GM10266 (cell line): ENCODE measurements at regions not wholly inside any gene's neighbourhood (a gene's known extent, or its start where the extent isn't known, plus 50 kb on each side); places are given as distances from the start of the nearest gene placed in this dataset.

ENCODE experiments used
- DNase-seq: peaks from one replicate; pipeline ENCODE4 v3.0.0; 2012; ENCODE audit errors: extremely low spot score
- TF ChIP-seq, protein P1 (sequence below): IDR thresholded peaks from 2 replicates; pipeline ENCODE4 v1.5.1; 2012; ENCODE audit warnings: mild to moderate bottlenecking, low read depth; ENCODE audit not compliant: control insufficient read depth, insufficient read depth; ENCODE audit errors: missing control alignments

DNA sequence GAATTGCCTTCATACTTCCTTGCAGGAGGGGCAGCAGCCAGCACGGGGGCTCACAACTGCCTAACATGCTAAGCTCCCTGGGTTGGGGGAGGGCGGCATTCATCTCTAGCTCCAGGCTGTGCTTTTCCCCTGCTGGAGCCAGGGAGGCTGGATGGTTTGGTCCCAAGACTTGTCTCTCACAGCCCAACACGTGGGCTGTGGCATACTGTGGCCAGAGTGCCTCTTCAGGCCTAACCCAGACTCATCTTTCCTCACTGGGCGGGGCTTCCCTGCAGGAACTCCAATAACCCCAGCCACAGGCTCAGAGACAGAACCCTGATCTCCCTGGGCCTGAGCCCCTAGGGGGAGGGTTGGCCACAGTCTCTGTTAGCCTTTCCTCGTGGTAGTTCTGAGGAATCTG lies 121.9 kb upstream of the PLET1 start:
- TF ChIP-seq, protein P1, sequence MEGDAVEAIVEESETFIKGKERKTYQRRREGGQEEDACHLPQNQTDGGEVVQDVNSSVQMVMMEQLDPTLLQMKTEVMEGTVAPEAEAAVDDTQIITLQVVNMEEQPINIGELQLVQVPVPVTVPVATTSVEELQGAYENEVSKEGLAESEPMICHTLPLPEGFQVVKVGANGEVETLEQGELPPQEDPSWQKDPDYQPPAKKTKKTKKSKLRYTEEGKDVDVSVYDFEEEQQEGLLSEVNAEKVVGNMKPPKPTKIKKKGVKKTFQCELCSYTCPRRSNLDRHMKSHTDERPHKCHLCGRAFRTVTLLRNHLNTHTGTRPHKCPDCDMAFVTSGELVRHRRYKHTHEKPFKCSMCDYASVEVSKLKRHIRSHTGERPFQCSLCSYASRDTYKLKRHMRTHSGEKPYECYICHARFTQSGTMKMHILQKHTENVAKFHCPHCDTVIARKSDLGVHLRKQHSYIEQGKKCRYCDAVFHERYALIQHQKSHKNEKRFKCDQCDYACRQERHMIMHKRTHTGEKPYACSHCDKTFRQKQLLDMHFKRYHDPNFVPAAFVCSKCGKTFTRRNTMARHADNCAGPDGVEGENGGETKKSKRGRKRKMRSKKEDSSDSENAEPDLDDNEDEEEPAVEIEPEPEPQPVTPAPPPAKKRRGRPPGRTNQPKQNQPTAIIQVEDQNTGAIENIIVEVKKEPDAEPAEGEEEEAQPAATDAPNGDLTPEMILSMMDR: no peak
- DNase-seq: no peak

DNA sequence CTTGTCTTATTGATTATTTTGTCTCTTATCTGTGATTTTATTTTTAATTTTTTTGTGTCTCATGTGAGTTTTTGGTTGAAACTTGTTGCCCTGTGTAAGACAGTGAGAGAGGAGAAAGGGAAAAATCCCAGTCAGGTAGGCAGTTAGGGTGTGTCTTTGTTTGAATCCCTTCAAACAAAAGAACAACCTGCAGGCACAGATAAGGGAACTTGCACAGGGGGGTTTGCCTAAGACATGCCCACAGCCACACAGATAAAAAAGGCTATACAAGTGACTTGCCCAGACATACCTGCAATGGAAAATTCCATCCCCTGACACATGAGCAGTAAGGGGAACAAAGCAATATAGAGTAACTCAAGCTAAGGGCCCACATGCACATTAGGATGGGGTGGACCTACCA lies 127.8 kb upstream of the PLET1 start:
- DNase-seq: no peak
- TF ChIP-seq, protein P1: no peak

DNA sequence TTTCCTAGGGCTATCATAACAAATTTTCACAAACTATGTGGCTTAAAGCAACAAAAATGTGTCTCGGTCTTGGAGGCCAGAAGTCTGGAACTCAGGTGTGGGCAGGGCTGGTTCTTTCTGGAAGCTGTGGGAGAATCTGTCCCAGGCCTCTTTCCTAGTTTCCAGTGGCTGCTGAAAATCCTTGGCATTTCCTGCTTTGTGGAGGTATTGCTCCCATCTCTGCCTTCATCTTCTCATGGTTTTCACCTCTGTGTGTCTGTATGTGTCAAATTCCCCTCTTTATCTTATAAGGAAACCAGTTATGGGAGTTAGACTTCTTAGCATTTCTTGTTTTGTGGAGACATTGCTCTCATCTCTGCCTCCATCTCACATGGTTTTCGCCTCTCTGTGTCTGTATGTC lies 130.4 kb upstream of the PLET1 start:
- DNase-seq: no peak
- TF ChIP-seq, protein P1: no peak

DNA sequence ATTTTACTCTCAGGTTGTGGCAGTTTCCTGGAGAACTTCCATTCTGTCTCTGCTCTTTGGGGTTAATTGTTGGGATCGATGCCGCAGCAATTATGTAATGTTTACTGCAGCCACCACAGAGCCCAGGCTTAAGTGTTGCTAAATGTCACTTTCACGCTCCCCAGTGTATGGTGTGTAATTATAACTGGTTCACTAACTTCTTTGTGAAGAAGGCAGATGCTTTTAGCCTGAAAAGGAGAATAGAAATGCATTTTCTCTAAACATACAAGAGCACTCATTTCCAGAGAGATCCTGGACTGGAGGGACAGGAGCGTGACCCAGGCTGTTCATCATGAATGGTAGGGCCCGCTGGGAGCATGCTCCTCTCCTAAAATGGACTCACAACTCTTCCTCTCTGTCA lies 132.2 kb upstream of the PLET1 start:
- TF ChIP-seq, protein P1: no peak
- no peak for DNase-seq

DNA sequence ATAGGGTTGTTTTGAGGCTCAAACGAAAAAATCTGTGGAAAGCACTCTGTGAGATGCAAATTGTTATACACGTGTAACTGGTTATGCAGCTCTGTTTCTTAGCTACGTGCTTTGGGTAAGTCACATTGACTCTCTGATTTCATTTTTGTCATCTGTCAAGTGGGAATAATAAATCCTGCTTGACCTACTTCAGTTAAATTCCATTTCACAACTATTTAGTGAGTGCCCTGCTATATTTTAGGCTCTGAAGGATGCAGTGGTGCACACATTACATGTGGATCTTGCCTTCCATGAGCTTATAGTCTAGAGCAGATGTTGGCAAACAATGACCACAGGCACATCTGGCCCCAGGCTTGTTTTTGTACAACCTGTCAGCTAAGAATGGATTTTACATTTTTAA lies 133.6 kb upstream of the PLET1 start:
- no peak for DNase-seq
- TF ChIP-seq, protein P1: no peak

DNA sequence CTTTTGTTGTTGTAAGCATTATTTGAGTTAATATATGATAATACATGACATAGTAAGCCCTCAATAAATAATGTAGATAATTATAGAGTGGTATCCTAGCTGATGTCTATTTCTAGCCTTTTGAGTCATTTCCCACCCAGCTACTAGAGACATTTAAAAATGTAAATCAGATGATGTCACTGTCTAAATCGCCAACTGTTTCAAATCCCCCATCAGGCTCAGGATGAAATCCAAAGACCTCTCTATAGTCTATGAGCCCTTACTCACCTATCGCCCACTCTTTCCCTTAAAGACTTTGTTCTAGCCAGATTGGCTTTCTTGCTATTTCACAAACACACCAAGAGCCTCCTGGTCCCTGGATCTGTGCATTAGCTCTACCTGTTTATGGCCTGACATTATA lies 135.4 kb upstream of the PLET1 start:
- TF ChIP-seq, protein P1: no peak
- DNase-seq: no peak

DNA sequence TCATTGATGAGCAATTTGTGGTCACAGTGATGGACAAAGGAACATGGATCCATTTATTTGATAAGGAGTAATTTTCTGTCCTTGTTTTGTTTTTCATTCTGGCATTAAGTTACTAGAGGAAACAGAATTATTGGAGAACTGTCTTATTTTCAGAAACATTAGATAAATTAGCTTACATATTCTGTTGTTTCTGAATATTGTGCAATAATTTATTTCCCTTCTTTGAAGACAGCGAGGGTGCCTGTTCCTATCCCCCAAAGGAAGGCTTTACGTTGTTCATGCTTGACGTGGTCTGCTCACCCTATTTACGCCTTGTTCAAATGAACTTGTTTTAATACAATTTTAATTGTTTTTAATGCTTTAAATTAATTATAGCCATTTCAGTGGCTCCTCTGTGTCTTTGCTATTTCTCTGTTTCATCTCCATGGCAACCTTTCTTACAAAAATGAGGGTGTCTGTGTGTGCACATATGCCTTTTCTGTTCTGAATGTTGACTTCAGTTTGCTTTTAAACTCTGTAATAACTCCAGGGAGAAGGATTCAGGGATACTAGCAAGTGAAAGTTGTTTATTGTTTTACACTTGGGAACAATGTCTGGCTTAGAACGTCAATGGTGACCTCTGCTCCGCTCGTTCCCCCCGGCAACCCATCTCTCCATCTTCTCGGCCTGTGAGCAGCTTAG lies 138.3 kb upstream of the PLET1 start:
- TF ChIP-seq, protein P1: no peak
- no peak for DNase-seq
